Type B pancreatic cell (in vitro differentiated cells): ENCODE measurements at regions not wholly inside any gene's neighbourhood (a gene's known extent, or its start where the extent isn't known, plus 50 kb on each side); places are given as distances from the start of the nearest gene placed in this dataset.
A peak's percentile ranks its signal among the peaks of the same experiment; 100 is the strongest.

Experiments
- DNase-seq: peaks from one replicate; pipeline ENCODE4 v3.0.0; 2021; ENCODE audit warnings: mixed read lengths; ENCODE audit not compliant: unreplicated experiment; ENCODE audit errors: extremely low spot score
- H3K27ac Mint-ChIP-seq: 2 replicates; pipeline ENCODE4 v1.8.0; 2021; ENCODE audit warnings: mild to moderate bottlenecking, mixed read lengths
- H3K27me3 Mint-ChIP-seq: 2 replicates; pipeline ENCODE4 v1.8.0; 2021; ENCODE audit warnings: mixed read lengths
- H3K36me3 Mint-ChIP-seq: 2 replicates; pipeline ENCODE4 v1.8.0; 2021; ENCODE audit warnings: mixed read lengths
- H3K4me1 Mint-ChIP-seq: one replicate; pipeline ENCODE4 v1.8.0; 2021; ENCODE audit warnings: mixed read lengths; ENCODE audit not compliant: unreplicated experiment
- H3K4me3 Mint-ChIP-seq: 2 replicates; pipeline ENCODE4 v1.8.0; 2021; ENCODE audit warnings: mild to moderate bottlenecking, mixed read lengths
- H3K9me3 Mint-ChIP-seq: 2 replicates; pipeline ENCODE4 v1.8.0; 2021; ENCODE audit warnings: mixed read lengths
- CTCF ChIP-seq: fragments of 200-600 bp; sonication (generic); conservative IDR thresholded peaks from 2 replicates; pipeline ENCODE4 v1.5.0; 2021; ENCODE audit warnings: antibody characterized with exemption, mild to moderate bottlenecking

GRCh38 chr16:22673421-22673831 is 140.5 kb upstream of the HS3ST2 start:
- H3K4me3 Mint-ChIP-seq = no peak overlapping the region
- no peaks in the 10 kb centered on the region for H3K9me3 Mint-ChIP-seq
- H3K4me1 Mint-ChIP-seq = no peaks in the 10 kb centered on the region
- no peak overlapping the region for H3K27ac Mint-ChIP-seq
- DNase-seq = peak; percentile 42
- H3K27me3 Mint-ChIP-seq = no peaks in the 10 kb centered on the region
- no peak for TF ChIP-seq CTCF
- no peaks in the 10 kb centered on the region for H3K36me3 Mint-ChIP-seq

GRCh38 chr16:22674832-22675191 is 139.2 kb upstream of the HS3ST2 start:
- H3K27me3 Mint-ChIP-seq = no peaks in the 10 kb centered on the region

GRCh38 chr16:22675745-22676540 is 138.0 kb upstream of the HS3ST2 start:
- DNase-seq = peak; percentile 40
- Mint-ChIP-seq H3K36me3 (no peaks in the 10 kb centered on the region), H3K27me3 (no peaks in the 10 kb centered on the region), H3K9me3 (no peaks in the 10 kb centered on the region), H3K4me1 (no peaks in the 10 kb centered on the region), H3K27ac (no peak overlapping the region), H3K4me3 (no peak overlapping the region)
- TF ChIP-seq CTCF = no peak

More at GRCh38 chr16:22674832-22675191, 139.2 kb upstream of the HS3ST2 start:
- no peak overlapping the region for H3K27ac Mint-ChIP-seq
- H3K4me1 Mint-ChIP-seq = no peaks in the 10 kb centered on the region
- no peak for DNase-seq
- no peaks in the 10 kb centered on the region for H3K36me3 Mint-ChIP-seq
- H3K4me3 Mint-ChIP-seq = no peak overlapping the region
- no peak for TF ChIP-seq CTCF
- H3K9me3 Mint-ChIP-seq = no peaks in the 10 kb centered on the region

GRCh38 chr16:22677024-22677830 is 136.7 kb upstream of the HS3ST2 start:
- Mint-ChIP-seq H3K36me3 (no peaks in the 10 kb centered on the region), H3K9me3 (no peaks in the 10 kb centered on the region), H3K27ac (no peak overlapping the region), H3K27me3 (peaks cover 6% of the 10 kb centered on the region), H3K4me3 (no peak overlapping the region), H3K4me1 (no peaks in the 10 kb centered on the region)
- no peak for DNase-seq
- no peak for TF ChIP-seq CTCF

GRCh38 chr16:22678311-22678710 is 135.7 kb upstream of the HS3ST2 start:
- Mint-ChIP-seq H3K4me1 (no peaks in the 10 kb centered on the region), H3K27me3 (peaks cover 12% of the 10 kb centered on the region)

More at GRCh38 chr16:22678311-22678710, 135.7 kb upstream of the HS3ST2 start:
- Mint-ChIP-seq H3K9me3 (no peaks in the 10 kb centered on the region), H3K4me3 (no peak overlapping the region), H3K27ac (no peak overlapping the region), H3K36me3 (no peaks in the 10 kb centered on the region)
- no peak for DNase-seq
- TF ChIP-seq CTCF = no peak
